Stimulated activated naive CD8-positive, alpha-beta T cell treated with anti-CD3 and anti-CD28 coated beads, Interleukin-15, amount 100 ng/mL, for 72 hours (primary cell): ENCODE measurements at regions not wholly inside any gene's neighbourhood (a gene's known extent, or its start where the extent isn't known, plus 50 kb on each side); places are given as distances from the start of the nearest gene placed in this dataset.

ENCODE experiments used
- ATAC-seq: fragments of 150-1000 bp; cut with Tn5 transposase; 2 replicates; pipeline ENCODE4 v1.10.0; 2021; ENCODE audit warnings: mild to moderate bottlenecking, moderate library complexity
- DNase-seq, 2 donors: peaks; one replicate each; pipeline ENCODE4 v3.0.0; 2021 to 2022
- H3K27ac Mint-ChIP-seq, 2 donors: one replicate each; pipeline ENCODE4 v1.8.0; 2022; ENCODE audit warnings: mild to moderate bottlenecking in 2 of 2, mixed read lengths in 2 of 2, moderate library complexity in 2 of 2
- H3K27me3 Mint-ChIP-seq: one replicate; pipeline ENCODE4 v1.8.0; 2022; ENCODE audit warnings: mixed read lengths
- H3K4me1 Mint-ChIP-seq: one replicate; pipeline ENCODE4 v1.8.0; 2022; ENCODE audit warnings: mild to moderate bottlenecking, mixed read lengths
- H3K4me3 Mint-ChIP-seq, 2 donors: one replicate each; pipeline ENCODE4 v1.8.0; 2022; ENCODE audit warnings: mild to moderate bottlenecking in 2 of 2, mixed read lengths in 2 of 2, moderate library complexity in 1 of 2
- H3K9me3 Mint-ChIP-seq, 2 donors: one replicate each; pipeline ENCODE4 v1.8.0; 2022; ENCODE audit warnings: mixed read lengths in 2 of 2

- Mint-ChIP-seq H3K4me3 (no peak overlapping the region), H3K4me1 (no peaks in the 10 kb centered on the region), H3K27me3 (peaks cover 12% of the 10 kb centered on the region), H3K9me3 (no peaks in the 10 kb centered on the region), H3K27ac (no peak overlapping the region)
- ATAC-seq (no peak), DNase-seq (no peak)
Measured at GRCh38 chr22:27183474-27183873, 526.1 kb downstream of the MIAT start.

- DNase-seq, result no peak
- Mint-ChIP-seq H3K4me1 (no peaks in the 10 kb centered on the region), H3K27me3 (peaks cover 22% of the 10 kb centered on the region), H3K27ac (no peak overlapping the region), H3K4me3 (no peak overlapping the region), H3K9me3 (no peaks in the 10 kb centered on the region)
- ATAC-seq, result no peak
Measured at GRCh38 chr22:27185099-27185709, 527.8 kb downstream of the MIAT start.

- Mint-ChIP-seq H3K4me3 (no peak overlapping the region), H3K27ac (no peak overlapping the region), H3K9me3 (peaks cover 0 to 4% of the 10 kb centered on the region in 2 donors), H3K27me3 (peaks cover 22% of the 10 kb centered on the region), H3K4me1 (no peaks in the 10 kb centered on the region)
- no peak for ATAC-seq
- DNase-seq, result no peak
Measured at GRCh38 chr22:27185760-27186302, 528.4 kb downstream of the MIAT start.

- DNase-seq (no peak), ATAC-seq (no peak)
- peaks cover 0 to 8% of the 10 kb centered on the region in 2 donors for H3K9me3 Mint-ChIP-seq
- no peaks in the 10 kb centered on the region for H3K4me1 Mint-ChIP-seq
- H3K27me3 Mint-ChIP-seq, result peaks cover 22% of the 10 kb centered on the region
- H3K4me3 Mint-ChIP-seq, result no peak overlapping the region
- peak overlapping the region in 1 of 2 donors; percentile 15 for H3K27ac Mint-ChIP-seq
Measured at GRCh38 chr22:27186643-27187042, 529.3 kb downstream of the MIAT start.

GRCh38 chr22:27192135-27192829 lies 534.9 kb downstream of the MIAT start:
- no peak for DNase-seq
- H3K9me3 Mint-ChIP-seq, result peaks cover under 1 to 10% of the 10 kb centered on the region in 2 donors

GRCh38 chr22:27193215-27193614 lies 535.8 kb downstream of the MIAT start:
- Mint-ChIP-seq H3K4me1 (no peaks in the 10 kb centered on the region), H3K27me3 (peaks cover 13% of the 10 kb centered on the region), H3K27ac (no peak overlapping the region), H3K4me3 (no peak overlapping the region), H3K9me3 (peaks cover 7 to 15% of the 10 kb centered on the region in 2 donors)
- ATAC-seq (no peak), DNase-seq (no peak)

More at GRCh38 chr22:27192135-27192829, 534.9 kb downstream of the MIAT start:
- no peak overlapping the region for H3K27ac Mint-ChIP-seq
- no peaks in the 10 kb centered on the region for H3K4me1 Mint-ChIP-seq
- ATAC-seq, result no peak
- H3K4me3 Mint-ChIP-seq, result no peak overlapping the region
- peaks cover 14% of the 10 kb centered on the region for H3K27me3 Mint-ChIP-seq

- no peak overlapping the region for H3K4me3 Mint-ChIP-seq
- H3K27ac Mint-ChIP-seq, result peak overlapping the region in 1 of 2 donors; percentile 43
- no peak for ATAC-seq
- no peak for DNase-seq
- no peaks in the 10 kb centered on the region for H3K4me1 Mint-ChIP-seq
- H3K9me3 Mint-ChIP-seq, result peaks cover 7 to 15% of the 10 kb centered on the region in 2 donors
- peaks cover 9% of the 10 kb centered on the region for H3K27me3 Mint-ChIP-seq
Measured at GRCh38 chr22:27193636-27194035, 536.2 kb downstream of the MIAT start.

GRCh38 chr22:27194096-27194748 lies 536.8 kb downstream of the MIAT start:
- H3K27me3 Mint-ChIP-seq, result peaks cover 3% of the 10 kb centered on the region
- H3K4me1 Mint-ChIP-seq, result no peaks in the 10 kb centered on the region
- peaks cover 7 to 15% of the 10 kb centered on the region in 2 donors for H3K9me3 Mint-ChIP-seq
- no peak overlapping the region for H3K4me3 Mint-ChIP-seq
- DNase-seq (no peak), ATAC-seq (no peak)
- peak overlapping the region; percentile 79 to 82 for H3K27ac Mint-ChIP-seq

GRCh38 chr22:27195094-27195493 lies 537.7 kb downstream of the MIAT start:
- Mint-ChIP-seq H3K27ac (peak overlapping the region in 1 of 2 donors; percentile 61), H3K4me1 (no peaks in the 10 kb centered on the region), H3K27me3 (no peaks in the 10 kb centered on the region), H3K9me3 (peaks cover 7 to 15% of the 10 kb centered on the region in 2 donors), H3K4me3 (no peak overlapping the region)
- no peak for ATAC-seq
- DNase-seq, result no peak

GRCh38 chr22:27195494-27195893 lies 538.1 kb downstream of the MIAT start:
- Mint-ChIP-seq H3K27me3 (no peaks in the 10 kb centered on the region), H3K4me3 (no peak overlapping the region), H3K4me1 (no peaks in the 10 kb centered on the region), H3K9me3 (peaks cover 7 to 15% of the 10 kb centered on the region in 2 donors), H3K27ac (peak overlapping the region in 1 of 2 donors; percentile 36)
- no peak for ATAC-seq
- DNase-seq, result no peak

- peaks cover 4% of the 10 kb centered on the region for H3K27me3 Mint-ChIP-seq
- H3K27ac Mint-ChIP-seq, result no peak overlapping the region
- no peak for DNase-seq
- peaks cover 7% of the 10 kb centered on the region in 2 donors for H3K9me3 Mint-ChIP-seq
- H3K4me1 Mint-ChIP-seq, result no peaks in the 10 kb centered on the region
- ATAC-seq, result no peak
- no peak overlapping the region for H3K4me3 Mint-ChIP-seq
Measured at GRCh38 chr22:27196606-27197005, 539.2 kb downstream of the MIAT start.

- Mint-ChIP-seq H3K4me3 (no peak overlapping the region), H3K27ac (no peak overlapping the region), H3K27me3 (peaks cover 7% of the 10 kb centered on the region), H3K9me3 (peaks cover 7% of the 10 kb centered on the region in 2 donors), H3K4me1 (no peaks in the 10 kb centered on the region)
- ATAC-seq (no peak), DNase-seq (no peak)
Measured at GRCh38 chr22:27197052-27197451, 539.7 kb downstream of the MIAT start.

GRCh38 chr22:27197618-27198017 lies 540.2 kb downstream of the MIAT start:
- Mint-ChIP-seq H3K27me3 (peaks cover 7% of the 10 kb centered on the region), H3K27ac (no peak overlapping the region), H3K4me1 (no peaks in the 10 kb centered on the region), H3K4me3 (no peak overlapping the region), H3K9me3 (peaks cover 7% of the 10 kb centered on the region in 2 donors)
- ATAC-seq, result no peak
- DNase-seq, result no peak

- ATAC-seq (no peak), DNase-seq (no peak)
- Mint-ChIP-seq H3K9me3 (peaks cover 7% of the 10 kb centered on the region in 2 donors), H3K27ac (no peak overlapping the region), H3K27me3 (peaks cover 7% of the 10 kb centered on the region), H3K4me1 (no peaks in the 10 kb centered on the region), H3K4me3 (no peak overlapping the region)
Measured at GRCh38 chr22:27198518-27199035, 541.2 kb downstream of the MIAT start.

- H3K27me3 Mint-ChIP-seq, result peaks cover 7% of the 10 kb centered on the region
- no peak for DNase-seq
- H3K4me3 Mint-ChIP-seq, result no peak overlapping the region
- no peak overlapping the region for H3K27ac Mint-ChIP-seq
- peaks cover 7% of the 10 kb centered on the region in 2 donors for H3K9me3 Mint-ChIP-seq
- no peak for ATAC-seq
- no peaks in the 10 kb centered on the region for H3K4me1 Mint-ChIP-seq
Measured at GRCh38 chr22:27199354-27199753, 542.0 kb downstream of the MIAT start.

GRCh38 chr22:27201276-27201675 lies 543.9 kb downstream of the MIAT start:
- no peaks in the 10 kb centered on the region for H3K4me1 Mint-ChIP-seq
- H3K9me3 Mint-ChIP-seq, result peaks cover 7% of the 10 kb centered on the region in 2 donors
- DNase-seq, result no peak
- H3K27me3 Mint-ChIP-seq, result peaks cover 14% of the 10 kb centered on the region
- no peak overlapping the region for H3K27ac Mint-ChIP-seq
- ATAC-seq, result no peak
- no peak overlapping the region for H3K4me3 Mint-ChIP-seq
